GM12878 (cell line): ENCODE measurements at regions not wholly inside any gene's neighbourhood (a gene's known extent, or its start where the extent isn't known, plus 50 kb on each side); places are given as distances from the start of the nearest gene placed in this dataset.

Source experiments
- ATAC-seq: fragments of 200-7000 bp; cut with Tn5 transposase; 3 replicates; pipeline ENCODE4 v1.9.1; 2020; ENCODE audit warnings: mild to moderate bottlenecking, moderate library complexity
- BruUV-seq: library from RNA; stranded (reverse); fragments of 400-500 nt; replicated peaks from 2 replicates; lab custom pipeline; 2021; lab: Mats Ljungman, UMichigan
- CTCF ChIA-PET: fragments of 300-600 bp; sonication (Branson Sonifier 250); formaldehyde crosslinking; extraction: SDS; loops from one replicate; lab custom pipeline; 2021; ENCODE audit warnings: inconsistent platforms; lab: Yijun Ruan, JAX
- POLR2A ChIA-PET: fragments of 350-600 bp; formaldehyde crosslinking; extraction: SDS; loops from one replicate; lab custom pipeline; 2021; ENCODE audit warnings: inconsistent platforms; lab: Charles Lee
- RAD21 ChIA-PET: fragments of 300-600 bp; sonication (Branson Sonifier 250); formaldehyde crosslinking; loops from one replicate; lab custom pipeline; 2023; ENCODE audit warnings: antibody characterized with exemption; ENCODE audit not compliant: unreplicated experiment; lab: Charles Lee
- SMC1A ChIA-PET: fragments of 300-600 bp; sonication (Branson Sonifier 250); formaldehyde crosslinking; loops from one replicate; lab custom pipeline; 2023; ENCODE audit not compliant: unreplicated experiment, uncharacterized antibody; lab: Charles Lee
- DNase-seq: peaks from one replicate; pipeline ENCODE4 v3.0.0-alpha.2; 2011; ENCODE audit warnings: low read depth, low spot score
- FAIRE-seq: peaks from 3 replicates; lab custom pipeline; 2011; peaks lifted over from hg19 to GRCh38; lab: Jason Lieb, UNC
- H2AFZ ChIP-seq: 2 replicates; pipeline ENCODE4 v1.6.0; 2011; ENCODE audit warnings: low read depth, low read length, control low read depth; ENCODE audit not compliant: control insufficient read depth
- H3K27ac ChIP-seq: 2 replicates; pipeline ENCODE4 v1.5.1; 2011; ENCODE audit warnings: control low read depth; ENCODE audit not compliant: control insufficient read depth, insufficient read depth
- H3K27me3 ChIP-seq, 2 experiments: replicated peaks in 1 of 2; 2 replicates each; pipeline versions ENCODE4 v1.6.0 to v1.6.1; 2011; ENCODE audit warnings: low read length in 1 of 2; ENCODE audit not compliant: control insufficient read depth in 2 of 2, insufficient read depth in 2 of 2
- H3K36me3 ChIP-seq, 2 experiments: 2 replicates each; pipeline ENCODE4 v1.5.1; 2011; ENCODE audit warnings: low read length in 1 of 2; ENCODE audit not compliant: control insufficient read depth in 2 of 2, insufficient read depth in 2 of 2
- H3K4me1 ChIP-seq: 2 replicates; pipeline ENCODE4 v1.6.1; 2011; ENCODE audit warnings: mild to moderate bottlenecking, low read length, moderate library complexity, mixed read lengths; ENCODE audit not compliant: control insufficient read depth, insufficient read depth
- H3K4me2 ChIP-seq: 2 replicates; pipeline ENCODE4 v1.6.0; 2011; ENCODE audit warnings: control low read depth; ENCODE audit not compliant: control insufficient read depth, insufficient read depth
- H3K4me3 ChIP-seq: fragments of 200-600 bp; sonication (generic); 2 replicates; pipeline ENCODE4 v1.5.1; 2016
- H3K79me2 ChIP-seq: 2 replicates; pipeline ENCODE4 v1.6.0; 2011; ENCODE audit warnings: low read length; ENCODE audit not compliant: control insufficient read depth, insufficient read depth
- H3K9ac ChIP-seq: 2 replicates; pipeline ENCODE4 v1.8.0; 2011; ENCODE audit warnings: low read length, control low read depth, mixed read lengths; ENCODE audit not compliant: control insufficient read depth, insufficient read depth
- H3K9me3 ChIP-seq: replicated peaks from 3 replicates; pipeline ENCODE4 v1.5.1; 2011; ENCODE audit warnings: mild to moderate bottlenecking, low read length; ENCODE audit not compliant: control insufficient read depth, insufficient read depth
- H4K20me1 ChIP-seq: 2 replicates; pipeline ENCODE4 v1.6.0; 2011; ENCODE audit not compliant: control insufficient read depth, insufficient read depth
- BRCA1 ChIP-seq: IDR thresholded peaks from 2 replicates; pipeline ENCODE4 v1.6.1; 2011; ENCODE audit warnings: low read depth, low read length, improper control_type of control experiment
- CUX1 ChIP-seq: IDR thresholded peaks from 2 replicates; pipeline ENCODE4 v1.6.1; 2012; ENCODE audit warnings: improper control_type of control experiment, low read depth, low read length; ENCODE audit not compliant: insufficient replicate concordance
- FOXK2 ChIP-seq: fragments of 450-650 bp; IDR thresholded peaks from 2 replicates; pipeline ENCODE4 v1.6.1; 2017; ENCODE audit warnings: mild to moderate bottlenecking, moderate library complexity
- HSF1 ChIP-seq: fragments of 150-350 bp; IDR thresholded peaks from 2 replicates; pipeline ENCODE4 v1.6.1; 2014; ENCODE audit warnings: mild to moderate bottlenecking, low read depth, low read length
- RAD51 ChIP-seq: fragments of 450-650 bp; IDR thresholded peaks from 2 replicates; pipeline ENCODE4 v1.6.1; 2016; ENCODE audit warnings: moderate library complexity, mild to moderate bottlenecking, inconsistent platforms
- RBBP5 ChIP-seq: fragments of 200-600 bp; sonication (generic); conservative IDR thresholded peaks from 2 replicates; pipeline ENCODE4 v1.6.1; 2016
- REST ChIP-seq: IDR thresholded peaks from 2 replicates; pipeline ENCODE4 v1.6.1; 2012; ENCODE audit warnings: mild to moderate bottlenecking, low read depth, low read length
- ZNF24 ChIP-seq: fragments of 450-650 bp; IDR thresholded peaks from 2 replicates; pipeline ENCODE4 v1.6.1; 2017; ENCODE audit warnings: antibody characterized with exemption, mild to moderate bottlenecking
- WGBS: methylation state at CpG from one replicate; pipeline ENCODE4 v1.1.6; 2016; ENCODE audit warnings: low lambda C conversion rate; ENCODE audit not compliant: insufficient replicate concordance, insufficient coverage; ENCODE audit errors: missing lambda C conversion rate; 5-methylcytosine and 5-hydroxymethylcytosine counted together
- in situ Hi-C: fragments of 300-500 bp; cut with MboI; formaldehyde crosslinking; loops from 9 replicates; pipeline ENCODE4 v1.14.3; 2018; ENCODE audit warnings: mixed read lengths
- intact Hi-C: fragments of 100-400 bp; cut with micrococcal nuclease; formaldehyde crosslinking; loops from one replicate; pipeline ENCODE4 v1.14.2; 2022; ENCODE audit not compliant: unreplicated experiment

- ChIA-PET SMC1A (no interaction called here), CTCF (interaction anchor here (1.1 kb wide), 1 partner anchor 9 kb away, joined by 3 read pairs; no protein-coding TSS in a partner anchor), RAD21 (no interaction called here), POLR2A (no interaction called here)
- no TSS peak for BruUV-seq
- H4K20me1 ChIP-seq, result no peaks in the 10 kb centered on the region
- 12% methylated on average over 2 of the region's 2 CpGs for WGBS
- H3K4me3 ChIP-seq, result no peak overlapping the region
- no peaks in the 10 kb centered on the region for H3K9me3 ChIP-seq
- no peaks in the 10 kb centered on the region for H3K4me1 ChIP-seq
- in situ Hi-C loops, result no loop called here
- no peaks in the 10 kb centered on the region for H3K79me2 ChIP-seq
- ATAC-seq (no peak), FAIRE-seq (no peak), DNase-seq (no peak)
- no peak overlapping the region for H3K4me2 ChIP-seq
- H3K27ac ChIP-seq, result no peak overlapping the region
- H2AFZ ChIP-seq, result no peak overlapping the region
- no peaks in the 10 kb centered on the region for H3K27me3 ChIP-seq
- H3K36me3 ChIP-seq, result no peaks in the 10 kb centered on the region
- H3K9ac ChIP-seq, result no peak overlapping the region
- TF ChIP-seq ZNF24, result no peak
- no peak for TF ChIP-seq FOXK2
- no peak for TF ChIP-seq HSF1
- no peak for TF ChIP-seq RAD51
- no peak for TF ChIP-seq BRCA1
- TF ChIP-seq RBBP5, result no peak
- no peak for TF ChIP-seq CUX1
- TF ChIP-seq REST, result no peak
- intact Hi-C loops, result no loop called here
These were observed 467.2 kb downstream of the KIF4B start for GRCh38 chr5:155480731-155481131.
